SU-DHL-6 (cell line): ENCODE measurements at regions not wholly inside any gene's neighbourhood (a gene's known extent, or its start where the extent isn't known, plus 50 kb on each side); places are given as distances from the start of the nearest gene placed in this dataset.

Experiments used
- CTCF ChIP-seq: fragments of 200-600 bp; sonication (generic); IDR thresholded peaks from one replicate; pipeline ENCODE4 v1.5.1; 2017; ENCODE audit warnings: antibody characterized with exemption, mild to moderate bottlenecking, low read length, moderate library complexity; ENCODE audit not compliant: insufficient read depth, poor library complexity, severe bottlenecking
- EZH2phosphoT487 ChIP-seq: fragments of 200-600 bp; sonication (generic), shearing (Covaris generic); conservative IDR thresholded peaks from 2 replicates; pipeline ENCODE4 v1.6.1; 2018; ENCODE audit warnings: mild to moderate bottlenecking, antibody characterized with exemption, low read length, moderate library complexity, mixed read lengths

- TF ChIP-seq CTCF, result no peak
- no peak for TF ChIP-seq EZH2phosphoT487
Observed at GRCh38 chr4:123575291-123575690, 178.7 kb downstream of the SPRY1 start.
